GM20000 (cell line): ENCODE measurements at regions not wholly inside any gene's neighbourhood (a gene's known extent, or its start where the extent isn't known, plus 50 kb on each side); places are given as distances from the start of the nearest gene placed in this dataset.
"Not testable (repeated sequence)": the region's sequence is repeated elsewhere in the genome, so short reads cannot be mapped to it uniquely, and the experiment has no call there.

Experiments
- DNase-seq: peaks from one replicate; pipeline ENCODE4 v3.0.0; 2012; ENCODE audit warnings: low spot score
- CTCF ChIP-seq: IDR thresholded peaks from 2 replicates; pipeline ENCODE4 v1.5.1; 2012; ENCODE audit warnings: mild to moderate bottlenecking, control low read depth; ENCODE audit errors: extremely low read depth, missing control alignments

GRCh38 chr2:7437141-7437540 lies 519.9 kb downstream of the RNF144A start:
- no peak for TF ChIP-seq CTCF
- DNase-seq = no peak

- no peak for TF ChIP-seq CTCF
- no peak for DNase-seq
These were observed 520.8 kb downstream of the RNF144A start for GRCh38 chr2:7437716-7438632.

GRCh38 chr2:7438855-7439254 lies 521.6 kb downstream of the RNF144A start:
- no peak for DNase-seq
- TF ChIP-seq CTCF = no peak

GRCh38 chr2:7440977-7441376 lies 523.8 kb downstream of the RNF144A start:
- TF ChIP-seq CTCF = no peak
- no peak for DNase-seq

GRCh38 chr2:7441841-7442240 lies 524.6 kb downstream of the RNF144A start:
- not testable (repeated sequence) for DNase-seq

- DNase-seq = no peak
- no peak for TF ChIP-seq CTCF
These were observed 527.4 kb downstream of the RNF144A start for GRCh38 chr2:7444626-7445025.

GRCh38 chr2:7448578-7449264 lies 531.5 kb downstream of the RNF144A start:
- DNase-seq = no peak
- no peak for TF ChIP-seq CTCF
